H1 (cell line): ENCODE measurements at regions not wholly inside any gene's neighbourhood (a gene's known extent, or its start where the extent isn't known, plus 50 kb on each side); places are given as distances from the start of the nearest gene placed in this dataset.

ENCODE experiments used
- BACH1 ChIP-seq: IDR thresholded peaks from 2 replicates; pipeline ENCODE4 v1.6.1; 2012; ENCODE audit warnings: low read length, improper control_type of control experiment
- CTCF ChIP-seq, 3 experiments: IDR thresholded peaks; 1 replicate in 2 of 3; 2 replicates in 1 of 3; pipeline versions ENCODE4 v1.5.1 to v1.6.1; 2011; ENCODE audit warnings: low read length in 3 of 3, mild to moderate bottlenecking in 3 of 3, inconsistent platforms in 2 of 3, low read depth in 1 of 3, moderate library complexity in 1 of 3; ENCODE audit not compliant: insufficient read depth in 1 of 3; ENCODE audit errors: control extremely low read depth in 1 of 3
- EZH2 ChIP-seq: fragments of 200-600 bp; sonication (generic); IDR thresholded peaks from 2 replicates; pipeline ENCODE4 v1.7.1; 2012; ENCODE audit warnings: low read depth, mild to moderate bottlenecking, moderate library complexity, low read length, inconsistent platforms; ENCODE audit not compliant: severe bottlenecking
- POLR2A ChIP-seq, 2 experiments: IDR thresholded peaks; 1 replicate in 1 of 2; 2 replicates in 1 of 2; pipeline ENCODE4 v1.6.1; 2011; ENCODE audit warnings: low read depth in 2 of 2, low read length in 2 of 2, mild to moderate bottlenecking in 2 of 2; ENCODE audit errors: control extremely low read depth in 1 of 2
- POLR2AphosphoS5 ChIP-seq: IDR thresholded peaks from 2 replicates; pipeline ENCODE4 v1.6.1; 2011; ENCODE audit warnings: low read depth, low read length

GRCh38 chrX:56130031-56130430 is 102.1 kb upstream of the KLF8 start:
- no peak for TF ChIP-seq EZH2
- no peak for TF ChIP-seq CTCF (IDR thresholded peaks at IDR 0.05; ENCODE audit: control extremely low read depth in 1 of 3, insufficient read depth in 1 of 3, low read depth in 1 of 3, low read length in 3 of 3)
- TF ChIP-seq POLR2AphosphoS5, result no peak
- TF ChIP-seq POLR2A (IDR thresholded peaks at IDR 0.05; ENCODE audit: control extremely low read depth in 1 of 2, low read depth in 2 of 2, low read length in 2 of 2), result no peak
- TF ChIP-seq BACH1, result no peak
